IPS-20b (cell line): ENCODE measurements at regions not wholly inside any gene's neighbourhood (a gene's known extent, or its start where the extent isn't known, plus 50 kb on each side); places are given as distances from the start of the nearest gene placed in this dataset.
"Not testable (repeated sequence)": the region's sequence is repeated elsewhere in the genome, so short reads cannot be mapped to it uniquely, and the experiment has no call there.

Experiments
- H3K27ac ChIP-seq: one replicate; pipeline ENCODE4 v1.5.1; 2013; ENCODE audit warnings: low read length
- H3K27me3 ChIP-seq: 2 replicates; pipeline ENCODE4 v1.6.1; 2013; ENCODE audit warnings: mild to moderate bottlenecking, low read length, inconsistent platforms; ENCODE audit not compliant: insufficient read depth
- H3K36me3 ChIP-seq: 2 replicates; pipeline ENCODE4 v1.6.1; 2013; ENCODE audit warnings: low read depth, mild to moderate bottlenecking, inconsistent platforms, low read length, moderate library complexity; ENCODE audit not compliant: insufficient read depth
- H3K4me1 ChIP-seq: 2 replicates; pipeline ENCODE4 v1.6.1; 2013; ENCODE audit warnings: mild to moderate bottlenecking, control low read depth, inconsistent platforms, low read length, moderate library complexity; ENCODE audit not compliant: insufficient read depth
- H3K4me3 ChIP-seq: 2 replicates; pipeline ENCODE4 v1.5.1; 2013; ENCODE audit warnings: mild to moderate bottlenecking, low read length, inconsistent platforms
- H3K9ac ChIP-seq: 2 replicates; pipeline ENCODE4 v1.6.1; 2013; ENCODE audit warnings: low read depth, mild to moderate bottlenecking, inconsistent platforms, low read length, moderate library complexity
- H3K9me3 ChIP-seq: 2 replicates; pipeline ENCODE4 v1.6.1; 2013; ENCODE audit warnings: mild to moderate bottlenecking, low read depth, low read length, inconsistent platforms; ENCODE audit not compliant: insufficient read depth

DNA sequence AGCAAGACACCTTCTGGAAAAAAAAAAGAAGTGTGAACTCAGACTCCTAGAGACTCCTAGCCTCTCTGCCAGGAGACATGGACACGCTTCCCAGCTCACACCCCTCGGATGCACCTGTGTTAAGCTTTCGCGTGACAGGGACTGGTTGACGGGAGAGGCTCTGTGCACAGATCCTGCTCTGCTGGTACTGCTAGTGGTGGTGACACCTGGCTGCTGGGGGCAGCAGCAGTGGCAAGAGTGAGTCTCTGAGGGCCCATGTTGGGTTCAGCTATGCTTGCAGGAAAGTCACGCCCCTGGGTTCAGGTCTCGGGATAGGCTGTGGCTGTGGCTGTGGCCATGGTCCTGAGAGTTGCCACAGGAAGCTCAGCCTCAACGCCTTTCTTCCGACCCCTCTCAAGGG lies 81.1 kb downstream of the XRCC2 start:
- Histone ChIP-seq H3K9ac (no peak overlapping the region), H3K36me3 (no peaks in the 10 kb centered on the region), H3K4me3 (no peak overlapping the region), H3K4me1 (no peaks in the 10 kb centered on the region), H3K9me3 (no peaks in the 10 kb centered on the region), H3K27ac (no peak overlapping the region), H3K27me3 (no peaks in the 10 kb centered on the region)

DNA sequence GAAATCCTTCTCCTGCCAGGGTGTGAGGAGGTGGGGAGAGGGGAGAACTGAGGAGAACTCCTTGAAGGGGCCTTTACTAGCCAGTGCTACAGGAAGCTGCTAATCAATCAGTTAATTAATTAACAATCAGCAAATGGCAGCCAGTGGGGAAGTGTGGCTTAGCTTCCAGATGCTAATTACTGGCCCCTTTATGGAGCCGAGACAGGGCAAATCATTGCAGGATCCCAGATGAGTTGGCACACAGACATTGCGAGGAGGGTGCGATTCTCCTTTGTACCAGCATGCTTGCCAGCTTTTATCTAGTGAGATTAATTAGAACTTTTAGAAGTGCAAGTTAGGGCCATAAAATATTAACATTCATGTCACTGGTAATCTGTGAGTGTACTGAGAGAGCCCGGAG lies 84.0 kb downstream of the XRCC2 start:
- no peaks in the 10 kb centered on the region for H3K27me3 ChIP-seq
- no peaks in the 10 kb centered on the region for H3K36me3 ChIP-seq
- no peaks in the 10 kb centered on the region for H3K4me1 ChIP-seq
- H3K4me3 ChIP-seq = no peak overlapping the region
- H3K9ac ChIP-seq = no peak overlapping the region
- H3K27ac ChIP-seq = no peak overlapping the region
- H3K9me3 ChIP-seq = no peaks in the 10 kb centered on the region

DNA sequence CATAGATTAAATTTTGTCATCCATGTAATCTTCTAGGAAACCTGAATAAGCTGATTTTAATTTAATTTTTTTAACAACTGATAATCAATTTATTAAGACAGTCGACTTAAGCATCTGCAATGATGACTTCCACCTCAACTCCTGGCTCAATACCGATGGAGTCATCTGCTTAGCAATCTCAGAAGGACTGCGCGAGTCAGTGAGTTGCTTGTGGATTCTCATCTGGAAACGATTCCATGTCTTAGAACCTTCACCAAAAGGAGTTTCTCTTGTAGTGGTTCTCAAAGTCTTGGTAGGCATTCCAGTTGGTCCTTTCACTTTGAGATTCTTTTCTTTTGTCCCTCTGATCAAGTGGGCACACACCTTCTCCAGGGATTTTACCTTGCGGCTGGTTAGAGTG lies 85.5 kb downstream of the XRCC2 start:
- Histone ChIP-seq H3K9me3 (no peaks in the 10 kb centered on the region), H3K9ac (no peak overlapping the region), H3K4me3 (no peak overlapping the region), H3K4me1 (no peaks in the 10 kb centered on the region), H3K27ac (no peak overlapping the region), H3K36me3 (no peaks in the 10 kb centered on the region), H3K27me3 (no peaks in the 10 kb centered on the region)

DNA sequence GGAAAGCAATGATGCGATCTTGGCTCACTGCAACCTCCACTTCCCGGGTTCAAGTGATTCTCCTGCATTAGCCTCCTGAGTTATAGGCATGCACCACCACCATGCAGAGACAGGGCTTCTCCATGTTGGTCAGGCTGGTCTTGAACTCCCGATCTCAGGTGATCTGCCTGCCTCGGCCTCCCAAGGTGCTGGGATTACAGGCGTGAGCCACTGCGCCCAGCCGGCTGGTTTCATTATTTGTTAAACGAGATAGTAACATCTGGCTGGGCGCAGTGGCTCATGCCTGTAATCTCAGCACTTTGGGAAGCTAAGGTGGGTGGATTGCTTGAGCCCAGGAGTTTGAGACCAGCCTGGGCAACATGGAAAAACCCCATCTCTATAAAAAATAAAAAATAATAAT lies 86.1 kb downstream of the XRCC2 start:
- H3K9ac ChIP-seq, H3K4me3 ChIP-seq, H3K4me1 ChIP-seq, H3K36me3 ChIP-seq, H3K27me3 ChIP-seq, H3K27ac ChIP-seq, H3K9me3 ChIP-seq: not testable (repeated sequence)

DNA sequence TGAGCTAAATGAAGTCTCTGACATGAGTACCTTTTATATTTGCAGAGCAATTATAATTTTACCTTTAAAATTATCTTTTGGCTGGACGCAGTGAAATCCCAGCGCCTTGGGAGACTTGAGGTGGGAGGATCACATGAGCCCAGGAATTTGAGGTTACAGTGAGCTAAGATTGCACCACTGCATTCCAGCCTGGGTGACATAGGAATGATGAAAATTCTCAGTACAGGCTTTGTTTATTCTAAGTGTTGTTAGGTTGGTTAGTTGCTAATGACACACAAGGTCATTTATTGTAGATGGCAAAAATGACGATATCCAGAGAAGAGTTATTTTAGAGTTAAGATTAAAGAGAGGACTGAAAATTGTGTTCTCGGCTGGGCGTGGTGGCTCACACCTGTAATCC lies 87.6 kb downstream of the XRCC2 start:
- H3K4me1 ChIP-seq = no peaks in the 10 kb centered on the region
- no peak overlapping the region for H3K9ac ChIP-seq
- H3K27me3 ChIP-seq = no peaks in the 10 kb centered on the region
- no peaks in the 10 kb centered on the region for H3K36me3 ChIP-seq
- no peak overlapping the region for H3K4me3 ChIP-seq
- H3K27ac ChIP-seq = no peak overlapping the region
- no peaks in the 10 kb centered on the region for H3K9me3 ChIP-seq

DNA sequence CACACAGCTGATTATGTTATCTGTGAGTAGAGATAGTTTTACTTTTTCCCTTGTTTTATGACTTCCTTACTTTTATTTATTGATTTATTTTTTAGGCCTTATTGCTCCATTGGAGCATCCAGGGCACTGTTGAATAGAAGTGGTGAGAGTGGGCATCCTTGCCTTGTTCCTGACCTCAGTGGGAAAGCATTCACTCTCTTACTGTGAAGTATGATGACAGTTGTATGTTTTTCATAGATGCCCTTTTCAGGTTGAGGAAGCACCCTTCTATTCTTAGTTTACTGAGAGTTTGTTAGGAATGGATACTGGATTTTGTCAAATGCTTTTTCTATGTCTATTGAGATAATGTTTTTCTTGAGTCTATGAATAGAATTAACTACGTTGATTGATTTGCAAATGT lies 88.6 kb downstream of the XRCC2 start:
- no peaks in the 10 kb centered on the region for H3K27me3 ChIP-seq
- H3K9ac ChIP-seq = no peak overlapping the region
- no peaks in the 10 kb centered on the region for H3K36me3 ChIP-seq
- H3K4me3 ChIP-seq = no peak overlapping the region
- no peak overlapping the region for H3K27ac ChIP-seq
- no peaks in the 10 kb centered on the region for H3K9me3 ChIP-seq
- H3K4me1 ChIP-seq = no peaks in the 10 kb centered on the region

DNA sequence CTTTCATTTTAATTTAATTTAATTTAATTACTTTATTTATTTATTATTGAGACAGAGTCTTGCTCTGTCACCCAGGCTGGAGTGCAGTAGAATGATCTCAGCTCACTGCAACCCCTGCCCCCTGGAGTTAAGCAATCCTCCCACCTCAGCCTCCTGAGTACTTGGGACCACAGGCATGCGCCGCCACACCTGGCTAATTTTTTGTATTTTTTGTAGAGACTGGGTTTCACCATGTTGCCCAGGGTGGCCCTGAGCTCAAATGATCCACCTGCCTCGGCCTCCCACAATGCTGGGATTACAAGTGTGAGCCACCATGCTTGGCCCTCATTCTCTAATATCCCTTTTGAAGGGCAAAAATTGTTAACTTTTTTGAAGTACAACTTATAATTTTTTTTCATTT lies 92.9 kb downstream of the XRCC2 start:
- Histone ChIP-seq H3K9me3 (no peaks in the 10 kb centered on the region), H3K9ac (no peak overlapping the region), H3K27me3 (no peaks in the 10 kb centered on the region), H3K27ac (no peak overlapping the region), H3K4me3 (no peak overlapping the region), H3K36me3 (no peaks in the 10 kb centered on the region), H3K4me1 (no peaks in the 10 kb centered on the region)

DNA sequence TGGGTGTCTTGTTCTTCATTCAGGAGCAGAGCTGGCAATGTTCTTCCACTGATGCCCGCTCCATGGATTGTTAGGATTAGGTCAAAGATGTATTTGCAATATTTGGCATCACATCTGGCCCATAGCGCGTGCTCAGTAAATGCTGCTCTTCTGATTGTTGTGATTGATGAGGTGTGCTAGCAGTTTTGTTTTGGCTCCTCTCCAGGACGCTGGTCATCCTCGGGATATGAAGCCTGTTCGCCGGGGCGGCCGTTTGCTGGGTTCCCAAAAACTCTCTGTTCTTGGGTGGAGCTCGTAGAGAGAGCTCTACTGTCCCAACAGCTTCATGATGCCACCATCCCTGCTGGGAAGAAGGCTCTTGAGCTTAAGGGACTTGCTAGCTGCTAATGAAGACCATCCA lies 96.9 kb downstream of the XRCC2 start:
- no peaks in the 10 kb centered on the region for H3K36me3 ChIP-seq
- H3K4me3 ChIP-seq = no peak overlapping the region
- H3K27me3 ChIP-seq = no peaks in the 10 kb centered on the region
- no peak overlapping the region for H3K27ac ChIP-seq
- H3K4me1 ChIP-seq = no peaks in the 10 kb centered on the region
- peaks cover 3% of the 10 kb centered on the region; the same call in 1 of the 2 replicates for H3K9me3 ChIP-seq
- H3K9ac ChIP-seq = no peak overlapping the region

DNA sequence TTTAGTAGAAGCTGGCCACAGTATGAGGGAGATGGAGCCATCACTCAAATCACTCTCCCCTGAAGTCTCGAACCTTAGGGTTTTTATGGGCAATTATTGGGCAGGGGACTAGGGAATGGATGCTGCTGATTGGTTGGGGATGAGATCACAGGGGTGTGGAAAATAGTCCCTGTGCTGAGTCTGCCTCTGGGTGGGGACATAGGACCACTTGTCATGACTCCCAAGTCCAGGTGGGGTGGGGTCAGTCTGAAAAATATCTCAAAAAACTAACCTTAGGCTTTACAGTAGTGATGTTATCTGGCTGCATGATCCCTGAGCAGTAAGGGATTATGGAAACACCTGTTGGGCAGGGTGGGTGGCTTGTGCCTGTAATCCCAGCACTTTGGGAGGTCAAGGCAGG lies 98.6 kb downstream of the XRCC2 start:
- Histone ChIP-seq H3K27me3 (no peaks in the 10 kb centered on the region), H3K4me1 (no peaks in the 10 kb centered on the region), H3K36me3 (no peaks in the 10 kb centered on the region), H3K9ac (no peak overlapping the region), H3K9me3 (peaks cover 3% of the 10 kb centered on the region; the same call in 1 of the 2 replicates), H3K4me3 (no peak overlapping the region), H3K27ac (no peak overlapping the region)

DNA sequence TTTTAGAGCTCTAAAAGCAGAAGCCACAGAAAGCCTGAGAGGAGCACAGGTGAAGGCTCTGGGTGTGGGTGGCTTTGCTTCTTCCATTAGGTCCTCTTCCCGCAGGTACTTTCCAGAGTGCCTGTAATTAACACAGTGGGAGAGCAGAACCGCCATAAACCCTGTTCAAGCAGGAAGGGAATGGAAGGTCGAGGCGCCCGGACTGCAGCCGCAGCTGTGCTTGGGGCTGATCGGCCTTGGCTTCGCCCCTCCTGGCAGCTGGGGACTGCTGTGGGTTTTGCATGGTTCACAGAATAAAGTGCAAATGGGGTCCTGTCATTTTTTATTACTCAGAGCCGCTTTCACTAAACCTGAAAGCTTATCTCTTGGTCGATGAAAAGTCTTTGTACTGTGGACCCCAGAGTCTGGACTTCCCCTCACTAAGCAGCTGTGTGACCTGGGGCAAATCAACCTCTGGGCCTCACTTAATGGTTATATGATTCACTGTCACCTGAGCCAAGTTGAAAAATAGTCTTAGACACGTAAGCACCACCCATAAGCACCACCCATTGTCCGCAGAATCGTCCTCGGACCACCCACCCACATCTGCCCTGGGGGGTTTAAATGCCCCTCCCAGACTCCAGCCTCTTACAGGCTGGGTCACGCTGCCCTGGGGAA lies 100.9 kb downstream of the XRCC2 start:
- Histone ChIP-seq H3K4me3 (no peak overlapping the region), H3K27ac (no peak overlapping the region)

DNA sequence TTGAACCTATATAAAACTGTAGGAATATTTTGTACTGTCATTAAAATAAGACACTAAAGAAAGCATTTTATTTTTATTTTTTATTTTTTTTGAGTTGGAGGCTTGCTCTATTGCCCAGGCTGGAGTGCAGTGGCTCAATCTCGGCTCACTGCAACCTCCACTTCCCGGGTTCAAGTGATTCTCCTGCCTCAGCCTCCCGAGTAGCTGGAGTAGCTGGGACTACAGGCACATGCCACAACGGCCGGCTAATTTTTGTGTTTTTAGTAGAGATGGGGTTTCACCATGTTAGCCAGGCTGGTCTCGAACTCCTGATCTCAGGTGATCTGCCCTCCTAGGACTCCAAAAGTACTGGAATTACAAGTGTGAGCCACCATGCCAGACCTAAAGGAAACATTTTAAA lies 102.8 kb downstream of the XRCC2 start:
- not testable (repeated sequence) for H3K27me3 ChIP-seq, H3K9me3 ChIP-seq, H3K9ac ChIP-seq, H3K27ac ChIP-seq, H3K4me1 ChIP-seq, H3K36me3 ChIP-seq, H3K4me3 ChIP-seq

More for the DNA sequence above, 100.9 kb downstream of the XRCC2 start:
- no peaks in the 10 kb centered on the region for H3K4me1 ChIP-seq
- H3K27me3 ChIP-seq = no peaks in the 10 kb centered on the region
- H3K36me3 ChIP-seq = no peaks in the 10 kb centered on the region
- no peak overlapping the region for H3K9ac ChIP-seq
- peaks cover 3% of the 10 kb centered on the region; the same call in 1 of the 2 replicates for H3K9me3 ChIP-seq

DNA sequence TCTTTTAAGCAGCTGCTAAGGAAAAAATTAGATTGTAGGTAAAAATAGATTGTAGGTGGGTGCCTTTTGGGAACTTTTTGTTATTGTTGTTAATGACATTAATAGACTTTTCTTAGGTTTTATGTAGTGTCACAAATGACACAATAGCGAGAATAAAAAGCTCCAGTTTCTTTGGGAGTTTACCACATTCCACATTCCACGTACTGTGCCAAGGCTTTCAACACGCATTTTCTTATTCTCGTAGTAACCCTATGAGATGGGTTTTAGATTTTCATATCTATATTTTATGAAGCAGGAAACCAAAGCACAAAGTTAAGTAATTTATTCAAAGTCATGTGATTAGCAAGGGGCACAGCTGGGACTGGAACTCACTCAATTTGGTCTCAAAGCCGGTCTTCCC lies 103.8 kb downstream of the XRCC2 start:
- Histone ChIP-seq H3K9me3 (no peaks in the 10 kb centered on the region), H3K4me3 (no peak overlapping the region), H3K4me1 (no peaks in the 10 kb centered on the region), H3K27me3 (no peaks in the 10 kb centered on the region), H3K36me3 (no peaks in the 10 kb centered on the region), H3K9ac (no peak overlapping the region), H3K27ac (no peak overlapping the region)
